ENCODE measurements at regions not wholly inside any gene's neighbourhood (a gene's known extent, or its start where the extent isn't known, plus 50 kb on each side); places are given as distances from the start of the nearest gene placed in this dataset.

GRCh38 chr6:27154696-27155095 lies 92.8 kb upstream of the PRSS16 start:
- in situ Hi-C loops (cut with HindIII; ENCODE audit: low sequenced_read_pairs): loop anchor here (25.0 kb wide), 1 partner anchor 358 kb away; no protein-coding TSS in a partner anchor
- no peak for DNase-seq (ENCODE audit: low read depth)
- no peak for TF ChIP-seq CTCF (IDR thresholded peaks at IDR 0.05; ENCODE audit: low read depth, low read length, missing control alignments)
- no peak overlapping the region for H3K4me3 ChIP-seq (ENCODE audit: low read depth, low read length)

DNA sequence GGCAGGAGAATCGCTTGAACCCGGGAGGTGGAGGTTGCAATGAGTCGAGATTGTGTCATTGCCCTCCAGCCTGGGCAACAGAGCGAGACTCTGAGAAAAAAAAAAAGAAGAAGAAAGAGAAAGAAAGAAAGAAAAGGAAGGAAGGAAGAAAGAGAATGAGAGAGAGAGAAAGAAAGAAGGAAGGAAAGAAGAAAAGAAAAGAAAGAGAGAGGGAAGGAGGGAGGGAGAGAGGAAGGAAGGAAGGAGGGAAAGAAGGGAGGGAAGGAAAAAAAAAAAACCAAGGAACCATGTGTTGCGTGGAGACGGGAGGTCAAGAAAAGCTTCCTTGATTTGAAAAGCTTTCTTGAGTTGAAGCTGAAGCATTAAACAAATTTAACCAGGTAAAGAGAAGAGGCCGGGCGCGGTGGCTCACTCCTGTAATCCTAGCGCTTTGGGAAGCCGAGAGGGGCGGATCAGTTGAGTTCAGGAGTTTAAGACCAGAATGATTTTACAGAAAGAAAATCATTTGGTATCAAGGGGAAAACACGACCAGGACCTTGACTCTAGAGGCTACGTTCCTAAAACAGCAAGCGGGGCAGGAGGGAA lies 90.5 kb upstream of the PRSS16 start:
- in situ Hi-C loops (cut with HindIII; ENCODE audit: low sequenced_read_pairs): loop anchor here (25.0 kb wide), 1 partner anchor 355 kb away; no protein-coding TSS in a partner anchor
- H3K4me3 ChIP-seq (ENCODE audit: low read depth, low read length): peak overlapping the region; percentile 46
- no peak for TF ChIP-seq CTCF (IDR thresholded peaks at IDR 0.05; ENCODE audit: low read depth, low read length, missing control alignments)
- no peak for DNase-seq (ENCODE audit: low read depth)

GRCh38 chr6:27157459-27158315 lies 89.8 kb upstream of the PRSS16 start:
- in situ Hi-C loops (cut with HindIII; ENCODE audit: low sequenced_read_pairs): loop anchor here (25.0 kb wide), 1 partner anchor 355 kb away; no protein-coding TSS in a partner anchor
- TF ChIP-seq CTCF (IDR thresholded peaks at IDR 0.05; ENCODE audit: low read depth, low read length, missing control alignments): peak; percentile 45
- no peak for DNase-seq (ENCODE audit: low read depth)
- peak overlapping the region; percentile 46 for H3K4me3 ChIP-seq (ENCODE audit: low read depth, low read length)

DNA sequence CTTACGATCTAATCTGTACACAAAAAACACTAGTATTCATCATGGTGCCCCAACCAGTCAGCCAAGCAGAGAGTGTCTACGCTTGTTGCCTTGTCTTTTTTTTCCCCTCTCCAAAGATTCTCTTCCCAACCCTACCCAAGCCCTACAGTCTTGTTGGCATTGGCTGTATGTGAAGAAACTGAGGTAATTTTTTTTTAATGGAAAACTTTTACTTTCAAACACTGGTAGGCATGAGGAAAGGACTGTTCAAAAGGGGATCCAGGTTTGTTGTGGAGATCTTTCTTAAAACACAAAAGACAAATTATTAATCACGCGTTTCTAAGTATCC lies 89.2 kb upstream of the PRSS16 start:
- no peak for TF ChIP-seq CTCF (IDR thresholded peaks at IDR 0.05; ENCODE audit: low read depth, low read length, missing control alignments)
- DNase-seq (ENCODE audit: low read depth): no peak
- no peak overlapping the region for H3K4me3 ChIP-seq (ENCODE audit: low read depth, low read length)
- in situ Hi-C loops (cut with HindIII; ENCODE audit: low sequenced_read_pairs): loop anchor here (25.0 kb wide), 1 partner anchor 354 kb away; no protein-coding TSS in a partner anchor

DNA sequence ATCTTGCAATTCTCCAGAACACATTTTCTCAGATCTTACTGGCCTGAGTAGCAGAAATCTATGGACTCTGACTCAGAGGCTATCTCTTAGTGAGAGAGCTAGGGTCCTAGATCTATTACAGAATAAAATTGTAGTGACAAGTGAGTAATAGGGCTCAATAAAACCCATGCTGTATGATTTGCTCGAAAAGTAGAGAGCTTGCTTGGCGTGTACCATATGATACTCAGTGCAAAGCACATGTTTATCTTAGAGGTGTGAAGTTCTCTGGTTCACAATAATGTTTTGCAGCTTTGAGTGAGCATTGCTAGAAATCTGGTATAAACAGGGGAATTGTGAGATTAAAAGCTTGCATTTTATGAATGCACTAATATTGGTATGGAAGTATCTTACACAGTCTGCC lies 87.8 kb upstream of the PRSS16 start:
- TF ChIP-seq CTCF (IDR thresholded peaks at IDR 0.05; ENCODE audit: low read depth, low read length, missing control alignments): no peak
- DNase-seq (ENCODE audit: low read depth): no peak
- H3K4me3 ChIP-seq (ENCODE audit: low read depth, low read length): no peak overlapping the region
- in situ Hi-C loops (cut with HindIII; ENCODE audit: low sequenced_read_pairs): loop anchor here (5.0 to 25.0 kb wide), 2 partner anchors 353 to 738 kb away; no protein-coding TSS in a partner anchor

DNA sequence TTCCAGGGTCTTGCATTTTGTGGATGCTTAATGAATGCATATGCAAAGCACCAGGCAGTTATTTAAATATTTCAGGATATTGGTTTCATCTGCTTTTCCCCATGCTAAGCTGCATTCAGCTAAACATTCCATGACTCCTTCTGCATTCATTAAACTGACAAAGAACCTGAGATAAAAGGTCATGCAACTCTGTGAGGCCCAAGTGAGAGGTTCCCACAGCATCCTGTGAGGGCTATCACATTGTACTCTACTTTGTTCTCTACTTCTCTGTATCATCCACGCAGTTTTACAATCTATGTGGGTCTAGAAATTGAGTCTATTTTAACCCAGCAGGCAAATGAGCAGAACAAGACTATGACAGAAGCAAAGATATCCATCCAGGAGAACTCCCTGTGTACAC lies 86.4 kb upstream of the PRSS16 start:
- H3K4me3 ChIP-seq (ENCODE audit: low read depth, low read length): no peak overlapping the region
- no peak for DNase-seq (ENCODE audit: low read depth)
- in situ Hi-C loops (cut with HindIII; ENCODE audit: low sequenced_read_pairs): loop anchor here (5.0 to 25.0 kb wide), 2 partner anchors 351 to 736 kb away; no protein-coding TSS in a partner anchor
- TF ChIP-seq CTCF (IDR thresholded peaks at IDR 0.05; ENCODE audit: low read depth, low read length, missing control alignments): no peak
